VCaP (cell line): ENCODE measurements at regions not wholly inside any gene's neighbourhood (a gene's known extent, or its start where the extent isn't known, plus 50 kb on each side); places are given as distances from the start of the nearest gene placed in this dataset.

Experiments used
- H3K27ac ChIP-seq: fragments of 450-650 bp; 2 replicates; pipeline ENCODE4 v1.5.1; 2017
- CTCF ChIP-seq: fragments of 450-650 bp; conservative IDR thresholded peaks from 2 replicates; pipeline ENCODE4 v1.5.1; 2017; ENCODE audit warnings: mild to moderate bottlenecking, moderate library complexity

- no peak for TF ChIP-seq CTCF
- no peak overlapping the region for H3K27ac ChIP-seq
Observed at GRCh38 chr17:11142231-11142630, 98.8 kb upstream of the SHISA6 start.

- no peak for TF ChIP-seq CTCF
- H3K27ac ChIP-seq, result no peak overlapping the region
Observed at GRCh38 chr17:11140501-11140900, 100.5 kb upstream of the SHISA6 start.

GRCh38 chr17:11140043-11140442, 101.0 kb upstream of the SHISA6 start:
- no peak for TF ChIP-seq CTCF
- no peak overlapping the region for H3K27ac ChIP-seq

GRCh38 chr17:11138023-11138422, 103.0 kb upstream of the SHISA6 start:
- H3K27ac ChIP-seq, result no peak overlapping the region
- no peak for TF ChIP-seq CTCF

- TF ChIP-seq CTCF, result no peak
- H3K27ac ChIP-seq, result no peak overlapping the region
Observed at GRCh38 chr17:11135819-11136218, 105.2 kb upstream of the SHISA6 start.

GRCh38 chr17:11130367-11130766, 110.6 kb upstream of the SHISA6 start:
- TF ChIP-seq CTCF, result no peak
- no peak overlapping the region for H3K27ac ChIP-seq

- no peak for TF ChIP-seq CTCF
- no peak overlapping the region for H3K27ac ChIP-seq
Observed at GRCh38 chr17:11122908-11123307, 118.1 kb upstream of the SHISA6 start.
